ENCODE measurements at regions not wholly inside any gene's neighbourhood (a gene's known extent, or its start where the extent isn't known, plus 50 kb on each side); places are given as distances from the start of the nearest gene placed in this dataset.

- no peaks in the 10 kb centered on the region for H3K9me3 ChIP-seq
- H3K4me1 ChIP-seq = no peaks in the 10 kb centered on the region
- H3K27ac ChIP-seq = no peak overlapping the region
- intact Hi-C loops (cut with DNase I; ENCODE audit: low total_unique reads) (no loop called here), in situ Hi-C loops (cut with MboI; ENCODE audit: low pct_ligation_motif_present in 1 of 4, low pct_unique_long_range_greater_than_20kb in 1 of 4, low sequenced_read_pairs in 3 of 4) (no loop called here)
- H3K36me3 ChIP-seq = no peaks in the 10 kb centered on the region
- TF ChIP-seq POLR2A (IDR thresholded peaks at IDR 0.05) (no peak), EP300 (IDR thresholded peaks at IDR 0.05; ENCODE audit: low read depth) (no peak), POLR2AphosphoS5 (IDR thresholded peaks at IDR 0.05) (no peak), CTCF (IDR thresholded peaks at IDR 0.05) (no peak)
- 93 to 94% methylated on average over 2 of the region's 2 CpGs for WGBS, 2 donors (ENCODE audit: low coverage in 1 of 2)
- H3K27me3 ChIP-seq = no peaks in the 10 kb centered on the region
- no peak for DNase-seq
- no peak overlapping the region for H3K4me3 ChIP-seq
Measured at GRCh38 chr1:167150492-167150833, 56.6 kb downstream of the STYXL2 start.

GRCh38 chr1:167152192-167152876 is 58.5 kb downstream of the STYXL2 start:
- intact Hi-C loops (cut with DNase I; ENCODE audit: low total_unique reads) (no loop called here), in situ Hi-C loops (cut with MboI; ENCODE audit: low pct_ligation_motif_present in 1 of 4, low pct_unique_long_range_greater_than_20kb in 1 of 4, low sequenced_read_pairs in 3 of 4) (no loop called here)
- H3K27me3 ChIP-seq = no peaks in the 10 kb centered on the region
- no peak for DNase-seq
- H3K4me3 ChIP-seq = no peak overlapping the region
- no peaks in the 10 kb centered on the region for H3K36me3 ChIP-seq
- TF ChIP-seq EP300 (IDR thresholded peaks at IDR 0.05; ENCODE audit: low read depth) = no peak
- TF ChIP-seq POLR2A (IDR thresholded peaks at IDR 0.05) = no peak
- no peak for TF ChIP-seq POLR2AphosphoS5 (IDR thresholded peaks at IDR 0.05)
- no peak for TF ChIP-seq CTCF (IDR thresholded peaks at IDR 0.05)
- no peaks in the 10 kb centered on the region for H3K9me3 ChIP-seq
- no peaks in the 10 kb centered on the region for H3K4me1 ChIP-seq
- WGBS, 2 donors (ENCODE audit: low coverage in 1 of 2) = 46 to 70% methylated on average over 3 to 6 of the region's 6 CpGs
- no peak overlapping the region for H3K27ac ChIP-seq

GRCh38 chr1:167156466-167156865 is 62.6 kb downstream of the STYXL2 start:
- TF ChIP-seq POLR2A (IDR thresholded peaks at IDR 0.05) (no peak), CTCF (IDR thresholded peaks at IDR 0.05) (no peak), POLR2AphosphoS5 (IDR thresholded peaks at IDR 0.05) (no peak), EP300 (IDR thresholded peaks at IDR 0.05; ENCODE audit: low read depth) (no peak)
- H3K9me3 ChIP-seq = no peaks in the 10 kb centered on the region
- 86% methylated on average over 4 of the region's 4 CpGs; no CpG with 5 or more reads in 1 of the 2 donors for WGBS, 2 donors (ENCODE audit: low coverage in 1 of 2)
- H3K27ac ChIP-seq = no peak overlapping the region
- peaks cover 0 to 4% (median 0%) of the 10 kb centered on the region in 4 donors for H3K4me1 ChIP-seq
- H3K4me3 ChIP-seq = no peak overlapping the region
- H3K36me3 ChIP-seq = no peaks in the 10 kb centered on the region
- intact Hi-C loops (cut with DNase I; ENCODE audit: low total_unique reads) (no loop called here), in situ Hi-C loops (cut with MboI; ENCODE audit: low pct_ligation_motif_present in 1 of 4, low pct_unique_long_range_greater_than_20kb in 1 of 4, low sequenced_read_pairs in 3 of 4) (no loop called here)
- no peaks in the 10 kb centered on the region for H3K27me3 ChIP-seq
- no peak for DNase-seq

GRCh38 chr1:167157114-167157513 is 63.2 kb downstream of the STYXL2 start:
- H3K4me3 ChIP-seq = no peak overlapping the region
- intact Hi-C loops (cut with DNase I; ENCODE audit: low total_unique reads) = no loop called here
- WGBS, 2 donors (ENCODE audit: low coverage in 1 of 2) = 77 to 80% methylated on average over 1 to 2 of the region's 2 CpGs
- peaks cover under 1 to 6% (median 2%) of the 10 kb centered on the region in 4 donors for H3K4me1 ChIP-seq
- DNase-seq = no peak
- no peak overlapping the region for H3K27ac ChIP-seq
- H3K27me3 ChIP-seq = no peaks in the 10 kb centered on the region
- H3K9me3 ChIP-seq = no peaks in the 10 kb centered on the region
- H3K36me3 ChIP-seq = no peaks in the 10 kb centered on the region
- TF ChIP-seq CTCF (IDR thresholded peaks at IDR 0.05) = no peak
- no peak for TF ChIP-seq POLR2A (IDR thresholded peaks at IDR 0.05)
- no peak for TF ChIP-seq EP300 (IDR thresholded peaks at IDR 0.05; ENCODE audit: low read depth)
- no peak for TF ChIP-seq POLR2AphosphoS5 (IDR thresholded peaks at IDR 0.05)
- in situ Hi-C loops (cut with MboI; ENCODE audit: low pct_ligation_motif_present in 1 of 4, low pct_unique_long_range_greater_than_20kb in 1 of 4, low sequenced_read_pairs in 3 of 4) = no loop called here

All from transverse colon (tissue), 4 donors.